Neural progenitor cell (in vitro differentiated cells): ENCODE measurements at regions not wholly inside any gene's neighbourhood (a gene's known extent, or its start where the extent isn't known, plus 50 kb on each side); places are given as distances from the start of the nearest gene placed in this dataset.

Experiments
- CTCF ChIP-seq: fragments of 200-600 bp; sonication (generic); IDR thresholded peaks from 2 replicates; pipeline ENCODE4 v1.5.1; 2017; ENCODE audit warnings: antibody characterized with exemption, mild to moderate bottlenecking
- EZH2 ChIP-seq: fragments of 200-600 bp; sonication (generic); IDR thresholded peaks from 2 replicates; pipeline ENCODE4 v1.6.1; 2017; ENCODE audit warnings: antibody characterized with exemption, mild to moderate bottlenecking, moderate library complexity

- TF ChIP-seq CTCF (no peak), EZH2 (no peak)
These were observed 164.1 kb downstream of the DTHD1 start for GRCh38 chr4:36445480-36445879.
